Germinal center (tissue), 1 donor: ENCODE measurements at regions not wholly inside any gene's neighbourhood (a gene's known extent, or its start where the extent isn't known, plus 50 kb on each side); places are given as distances from the start of the nearest gene placed in this dataset.

Experiments
- DNase-seq: peaks from one replicate; pipeline ENCODE4 v3.0.0; 2012; ENCODE audit warnings: mixed read lengths, low spot score

- no peak for DNase-seq
Measured at GRCh38 chr16:7013990-7014389, 318.7 kb upstream of the RBFOX1 start.

- no peak for DNase-seq
Measured at GRCh38 chr16:7004266-7004665, 328.4 kb upstream of the RBFOX1 start.

- DNase-seq, result no peak
Measured at GRCh38 chr16:6993544-6993943, 339.1 kb upstream of the RBFOX1 start.

- no peak for DNase-seq
Measured at GRCh38 chr16:6988846-6989245, 343.8 kb upstream of the RBFOX1 start.

- no peak for DNase-seq
Measured at GRCh38 chr16:6977916-6978315, 354.7 kb upstream of the RBFOX1 start.

- no peak for DNase-seq
Measured at GRCh38 chr16:6977291-6977690, 355.4 kb upstream of the RBFOX1 start.

- no peak for DNase-seq
Measured at GRCh38 chr16:6976716-6977115, 355.9 kb upstream of the RBFOX1 start.

- DNase-seq, result no peak
Measured at GRCh38 chr16:6970171-6970857, 362.3 kb upstream of the RBFOX1 start.

GRCh38 chr16:6969594-6969993 is 363.1 kb upstream of the RBFOX1 start:
- no peak for DNase-seq

- DNase-seq, result no peak
Measured at GRCh38 chr16:6967796-6968320, 364.8 kb upstream of the RBFOX1 start.

- DNase-seq, result no peak
Measured at GRCh38 chr16:6966925-6967324, 365.7 kb upstream of the RBFOX1 start.

GRCh38 chr16:6964679-6965078 is 368.0 kb upstream of the RBFOX1 start:
- DNase-seq, result no peak

GRCh38 chr16:6961704-6962103 is 370.9 kb upstream of the RBFOX1 start:
- no peak for DNase-seq

- no peak for DNase-seq
Measured at GRCh38 chr16:6958184-6958583, 374.5 kb upstream of the RBFOX1 start.

GRCh38 chr16:6957681-6958080 is 375.0 kb upstream of the RBFOX1 start:
- no peak for DNase-seq

- DNase-seq, result no peak
Measured at GRCh38 chr16:6956511-6956910, 376.1 kb upstream of the RBFOX1 start.

- DNase-seq, result no peak
Measured at GRCh38 chr16:6955303-6955702, 377.3 kb upstream of the RBFOX1 start.

GRCh38 chr16:6949240-6949639 is 383.4 kb upstream of the RBFOX1 start:
- no peak for DNase-seq

GRCh38 chr16:6947291-6947690 is 385.4 kb upstream of the RBFOX1 start:
- no peak for DNase-seq

- DNase-seq, result no peak
Measured at GRCh38 chr16:6946802-6947201, 385.8 kb upstream of the RBFOX1 start.

GRCh38 chr16:6946106-6946505 is 386.5 kb upstream of the RBFOX1 start:
- DNase-seq, result no peak

GRCh38 chr16:6940968-6941367 is 391.7 kb upstream of the RBFOX1 start:
- no peak for DNase-seq

- no peak for DNase-seq
Measured at GRCh38 chr16:6937641-6938040, 395.0 kb upstream of the RBFOX1 start.

GRCh38 chr16:6932871-6933385 is 399.7 kb upstream of the RBFOX1 start:
- no peak for DNase-seq
